ENCODE measurements at regions not wholly inside any gene's neighbourhood (a gene's known extent, or its start where the extent isn't known, plus 50 kb on each side); places are given as distances from the start of the nearest gene placed in this dataset.

DNA sequence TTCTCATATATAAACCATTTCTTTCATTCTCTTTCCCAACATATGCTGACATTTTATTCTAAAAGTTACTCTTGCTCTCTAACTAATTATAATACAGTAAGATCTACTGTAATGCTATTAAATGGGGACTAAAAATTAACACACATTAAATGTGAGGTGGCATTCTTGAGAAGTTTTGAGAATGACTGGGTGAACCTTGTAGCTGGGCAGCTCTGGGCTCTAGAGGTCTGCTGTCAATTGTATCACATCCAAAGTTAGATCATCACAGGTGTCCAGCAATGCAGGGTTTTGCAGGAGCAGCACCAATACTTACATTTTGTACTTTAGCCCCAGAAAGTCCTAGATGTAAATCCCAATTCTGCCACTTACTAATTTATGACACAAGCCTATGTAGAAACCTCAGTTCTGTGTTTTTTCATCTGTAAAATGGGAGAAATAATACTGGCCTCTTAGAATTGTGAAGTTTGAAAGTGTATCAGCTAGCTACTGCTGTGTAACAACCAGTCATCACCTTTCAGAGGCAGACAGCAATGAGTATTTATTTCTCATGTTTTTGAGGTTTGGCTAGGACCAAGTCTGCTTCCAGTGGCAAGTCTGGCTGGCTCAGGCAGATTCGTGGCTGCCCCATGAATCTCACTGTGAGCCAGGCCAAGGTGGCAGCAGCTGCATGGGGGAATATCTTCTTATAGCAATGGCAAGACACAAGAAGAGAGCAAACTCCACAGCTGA lies 79.6 kb upstream of the EMX2 start:
- no peaks in the 10 kb centered on the region for H3K9me3 ChIP-seq (ENCODE audit: control insufficient read depth, insufficient read depth, low read length)
- Mint-ChIP-seq H3K36me3 (no peaks in the 10 kb centered on the region), H3K27ac (no peak overlapping the region), H3K4me3 (no peak overlapping the region), H3K27me3 (ENCODE audit: low read depth in 2 of 2) (peaks cover 12 to 13% of the 10 kb centered on the region in 2 donors), H3K9me3 (no peaks in the 10 kb centered on the region), H3K4me1 (no peaks in the 10 kb centered on the region)
- H3K27me3 ChIP-seq (ENCODE audit: control insufficient read depth, insufficient read depth, low read length): peaks cover 4% of the 10 kb centered on the region
- no peaks in the 10 kb centered on the region for H3K36me3 ChIP-seq (ENCODE audit: control insufficient read depth, insufficient read depth, low read length)
- DNase-seq (no peak), ATAC-seq (no peak)
- 58% methylated on average over 1 of the region's 1 CpG for WGBS (ENCODE audit: insufficient coverage)
- intact Hi-C loops (cut with micrococcal nuclease): no loop called here
- H3K4me1 ChIP-seq (ENCODE audit: control insufficient read depth, insufficient read depth, low read length): peaks cover under 1% of the 10 kb centered on the region
- no peak overlapping the region for H3K27ac ChIP-seq (ENCODE audit: low read length)
- no peak overlapping the region for H3K4me3 ChIP-seq (ENCODE audit: low read length)
- TF ChIP-seq, protein P1, sequence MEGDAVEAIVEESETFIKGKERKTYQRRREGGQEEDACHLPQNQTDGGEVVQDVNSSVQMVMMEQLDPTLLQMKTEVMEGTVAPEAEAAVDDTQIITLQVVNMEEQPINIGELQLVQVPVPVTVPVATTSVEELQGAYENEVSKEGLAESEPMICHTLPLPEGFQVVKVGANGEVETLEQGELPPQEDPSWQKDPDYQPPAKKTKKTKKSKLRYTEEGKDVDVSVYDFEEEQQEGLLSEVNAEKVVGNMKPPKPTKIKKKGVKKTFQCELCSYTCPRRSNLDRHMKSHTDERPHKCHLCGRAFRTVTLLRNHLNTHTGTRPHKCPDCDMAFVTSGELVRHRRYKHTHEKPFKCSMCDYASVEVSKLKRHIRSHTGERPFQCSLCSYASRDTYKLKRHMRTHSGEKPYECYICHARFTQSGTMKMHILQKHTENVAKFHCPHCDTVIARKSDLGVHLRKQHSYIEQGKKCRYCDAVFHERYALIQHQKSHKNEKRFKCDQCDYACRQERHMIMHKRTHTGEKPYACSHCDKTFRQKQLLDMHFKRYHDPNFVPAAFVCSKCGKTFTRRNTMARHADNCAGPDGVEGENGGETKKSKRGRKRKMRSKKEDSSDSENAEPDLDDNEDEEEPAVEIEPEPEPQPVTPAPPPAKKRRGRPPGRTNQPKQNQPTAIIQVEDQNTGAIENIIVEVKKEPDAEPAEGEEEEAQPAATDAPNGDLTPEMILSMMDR (IDR thresholded peaks at IDR 0.05): no peak

DNA sequence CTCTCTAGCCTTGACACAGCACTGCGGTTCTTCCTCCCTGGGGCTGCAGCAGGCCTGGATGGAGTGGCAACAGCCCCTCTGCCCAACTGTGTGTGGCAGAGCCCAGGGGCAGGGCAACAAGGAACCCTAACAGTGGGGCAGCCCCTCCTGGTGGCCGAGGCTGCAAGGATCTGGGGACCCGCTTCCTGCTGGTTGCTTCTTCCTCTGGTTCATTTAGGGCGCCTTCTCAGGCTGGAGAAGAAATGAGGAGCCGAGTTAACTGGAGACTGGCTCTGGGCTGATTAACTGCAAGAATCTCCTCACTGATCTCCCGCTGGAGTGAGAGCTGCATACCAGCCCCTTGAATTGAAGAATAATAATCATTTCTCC lies 80.1 kb upstream of the EMX2 start:
- no peak overlapping the region for H3K4me3 ChIP-seq (ENCODE audit: low read length)
- H3K4me1 ChIP-seq (ENCODE audit: control insufficient read depth, insufficient read depth, low read length): peaks cover 6% of the 10 kb centered on the region
- DNase-seq: no peak
- no peaks in the 10 kb centered on the region for H3K36me3 Mint-ChIP-seq
- no peaks in the 10 kb centered on the region for H3K4me1 Mint-ChIP-seq
- H3K27me3 ChIP-seq (ENCODE audit: control insufficient read depth, insufficient read depth, low read length): peaks cover 6% of the 10 kb centered on the region
- no peak for ATAC-seq
- H3K27me3 Mint-ChIP-seq (ENCODE audit: low read depth in 2 of 2): peaks cover 12 to 13% of the 10 kb centered on the region in 2 donors
- H3K9me3 Mint-ChIP-seq: no peaks in the 10 kb centered on the region
- no peaks in the 10 kb centered on the region for H3K9me3 ChIP-seq (ENCODE audit: control insufficient read depth, insufficient read depth, low read length)
- TF ChIP-seq, protein P1 (IDR thresholded peaks at IDR 0.05): no peak
- no peak overlapping the region for H3K4me3 Mint-ChIP-seq
- no peak overlapping the region for H3K27ac ChIP-seq (ENCODE audit: low read length)
- H3K36me3 ChIP-seq (ENCODE audit: control insufficient read depth, insufficient read depth, low read length): no peaks in the 10 kb centered on the region
- no peak overlapping the region for H3K27ac Mint-ChIP-seq
- intact Hi-C loops (cut with micrococcal nuclease): no loop called here
- 61% methylated on average over 6 of the region's 6 CpGs for WGBS (ENCODE audit: insufficient coverage)

DNA sequence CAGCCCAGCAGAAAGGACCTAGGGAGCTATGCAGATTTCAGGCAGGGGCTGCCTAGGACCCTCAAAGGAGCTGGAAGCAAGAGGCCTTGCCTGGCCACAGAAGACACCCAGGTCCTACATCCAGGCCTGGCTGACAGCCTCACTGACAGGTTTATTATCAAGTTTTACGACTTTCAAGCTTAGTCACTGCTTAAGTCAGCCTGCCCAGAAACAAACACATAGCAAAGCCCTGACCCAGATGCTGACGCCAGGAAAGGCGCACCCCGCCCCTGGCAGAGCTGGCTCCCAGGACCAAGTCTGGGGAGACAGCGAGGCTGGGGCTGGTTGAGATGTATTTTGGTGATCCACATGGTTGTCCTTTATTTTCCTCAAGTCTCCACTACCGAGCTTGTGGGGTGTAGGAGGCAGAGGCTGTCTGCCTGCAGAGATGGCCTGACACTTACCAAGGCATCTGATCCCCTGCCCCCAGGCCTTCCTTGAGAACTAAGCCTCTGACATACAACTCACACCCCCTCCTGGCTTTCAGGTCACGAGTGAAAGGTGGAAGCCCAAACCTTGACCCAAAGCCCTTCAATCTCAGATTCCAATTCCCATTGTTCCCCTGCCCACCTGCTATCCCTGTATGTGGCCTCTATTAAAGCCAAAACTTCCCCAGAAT lies 80.7 kb upstream of the EMX2 start:
- WGBS (ENCODE audit: insufficient coverage): 65% methylated on average over 7 of the region's 7 CpGs
- TF ChIP-seq, protein P1 (IDR thresholded peaks at IDR 0.05): no peak
- intact Hi-C loops (cut with micrococcal nuclease): no loop called here
- no peak overlapping the region for H3K4me3 Mint-ChIP-seq
- H3K36me3 Mint-ChIP-seq: no peaks in the 10 kb centered on the region
- H3K9me3 ChIP-seq (ENCODE audit: control insufficient read depth, insufficient read depth, low read length): no peaks in the 10 kb centered on the region
- peaks cover 9% of the 10 kb centered on the region for H3K4me1 ChIP-seq (ENCODE audit: control insufficient read depth, insufficient read depth, low read length)
- DNase-seq (no peak), ATAC-seq (no peak)
- no peak overlapping the region for H3K27ac ChIP-seq (ENCODE audit: low read length)
- no peaks in the 10 kb centered on the region for H3K4me1 Mint-ChIP-seq
- no peaks in the 10 kb centered on the region for H3K9me3 Mint-ChIP-seq
- peaks cover 8% of the 10 kb centered on the region for H3K27me3 ChIP-seq (ENCODE audit: control insufficient read depth, insufficient read depth, low read length)
- H3K27me3 Mint-ChIP-seq (ENCODE audit: low read depth in 2 of 2): peaks cover 12 to 13% of the 10 kb centered on the region in 2 donors
- H3K4me3 ChIP-seq (ENCODE audit: low read length): no peak overlapping the region
- no peaks in the 10 kb centered on the region for H3K36me3 ChIP-seq (ENCODE audit: control insufficient read depth, insufficient read depth, low read length)
- no peak overlapping the region for H3K27ac Mint-ChIP-seq

Measured in natural killer cell (primary cell).